Activated CD4-positive, CD25-positive, alpha-beta regulatory T cell (primary cell): ENCODE measurements at regions not wholly inside any gene's neighbourhood (a gene's known extent, or its start where the extent isn't known, plus 50 kb on each side); places are given as distances from the start of the nearest gene placed in this dataset.
"Not testable (repeated sequence)": the region's sequence is repeated elsewhere in the genome, so short reads cannot be mapped to it uniquely, and the experiment has no call there.

Source experiments
- DNase-seq, 4 experiments: peaks; one replicate each; lab custom pipeline; 2025; lab: John Stamatoyannopoulos, UW

DNA sequence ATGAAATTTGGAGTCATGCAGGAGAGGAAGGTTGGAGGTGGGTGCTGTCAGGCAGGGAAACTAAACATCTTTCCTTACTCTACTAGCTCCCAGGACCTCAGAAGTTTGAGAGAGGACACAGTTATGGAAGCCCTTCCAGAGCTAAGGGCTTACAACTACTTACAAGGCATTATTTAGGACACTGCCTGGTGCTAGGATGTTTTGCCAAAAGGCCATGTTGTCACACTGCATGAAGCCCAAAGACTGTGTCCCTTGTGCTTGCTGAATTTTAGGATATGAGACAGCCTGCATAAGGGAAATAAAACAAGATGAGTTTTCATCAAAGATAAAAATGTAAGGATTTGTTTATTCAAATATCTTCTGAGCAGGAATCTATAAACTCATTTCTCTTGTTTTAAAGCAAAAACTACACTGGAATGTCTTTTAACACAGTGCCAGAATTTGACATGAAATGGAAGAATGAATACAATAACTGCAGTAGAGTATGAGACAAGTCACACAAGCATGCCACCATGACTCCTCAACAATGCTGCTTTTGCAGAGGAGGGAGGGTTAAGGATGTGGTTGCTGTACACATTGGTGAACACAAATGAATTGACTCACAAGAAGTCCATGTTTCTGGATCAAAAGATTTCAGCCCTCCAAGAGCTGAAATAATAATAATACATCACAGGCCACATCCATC, 258.4 kb downstream of the SPRY2 start:
- no peak for DNase-seq

DNA sequence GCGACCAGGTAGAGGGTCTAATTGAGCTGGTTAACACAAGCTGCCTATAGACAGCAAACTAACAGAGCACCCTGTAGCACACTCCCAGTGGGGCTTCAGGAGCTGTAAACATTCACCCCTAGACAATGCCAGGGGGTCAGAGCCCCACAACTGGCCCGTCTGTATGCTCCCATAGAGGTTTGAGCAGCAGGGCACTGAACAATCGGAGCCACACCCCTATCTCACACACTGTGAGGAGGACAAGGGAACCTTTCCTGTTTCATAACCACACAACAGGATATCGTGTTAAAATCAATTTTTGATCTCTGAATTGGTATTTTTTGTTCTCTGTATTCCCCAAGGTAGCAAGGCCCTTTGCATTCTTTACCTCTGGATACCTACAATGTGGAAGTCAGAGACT, 266.1 kb downstream of the SPRY2 start:
- no peak for DNase-seq

DNA sequence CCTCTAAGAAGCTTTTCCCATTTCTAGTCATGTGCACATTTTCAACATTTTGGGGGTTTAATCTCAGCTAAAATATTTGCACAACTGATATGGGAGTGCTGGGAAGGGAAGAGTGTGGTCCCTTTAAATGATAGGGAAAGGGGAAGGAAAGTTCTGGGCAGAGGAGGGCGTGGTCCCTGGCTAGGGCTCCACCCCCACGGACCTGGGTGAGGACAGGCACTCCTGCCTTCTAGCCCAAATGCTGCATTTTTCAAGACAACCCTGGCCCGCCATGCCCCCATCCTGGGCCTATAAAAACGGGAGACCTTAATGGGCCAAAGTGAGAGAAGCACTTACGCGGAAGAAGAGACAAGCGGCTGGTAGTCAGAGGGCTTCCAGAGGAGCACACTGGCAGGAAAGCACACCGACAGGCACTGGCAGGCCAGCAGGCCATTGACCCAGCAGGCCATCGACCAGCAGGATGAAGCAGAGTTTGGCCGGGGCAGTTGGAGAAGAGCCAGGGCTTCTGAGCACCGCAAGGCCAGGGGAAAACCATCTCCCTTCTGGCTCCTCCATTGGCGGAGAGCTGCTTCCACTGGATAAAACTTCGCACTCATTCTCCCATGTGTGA, 266.7 kb downstream of the SPRY2 start:
- DNase-seq: no peak

DNA sequence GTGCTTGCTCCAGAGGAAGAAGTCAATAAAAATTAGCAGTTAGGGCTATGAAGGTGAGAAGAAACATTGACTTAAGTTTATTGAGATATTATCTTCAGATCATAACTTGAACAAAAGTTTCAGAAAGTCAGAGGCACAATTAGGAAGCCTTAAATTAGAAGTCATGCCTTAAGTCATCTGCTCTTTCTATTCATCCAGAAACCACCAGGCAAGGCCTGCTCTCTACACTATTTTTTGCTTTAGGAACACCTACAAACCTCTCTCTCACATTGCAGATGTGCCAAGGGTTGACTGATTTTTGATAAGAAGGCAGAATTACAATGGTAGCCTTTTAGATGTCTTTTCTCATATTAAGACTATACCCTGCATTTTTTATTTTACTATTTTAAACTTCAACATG, 268.7 kb downstream of the SPRY2 start:
- no peak for DNase-seq

DNA sequence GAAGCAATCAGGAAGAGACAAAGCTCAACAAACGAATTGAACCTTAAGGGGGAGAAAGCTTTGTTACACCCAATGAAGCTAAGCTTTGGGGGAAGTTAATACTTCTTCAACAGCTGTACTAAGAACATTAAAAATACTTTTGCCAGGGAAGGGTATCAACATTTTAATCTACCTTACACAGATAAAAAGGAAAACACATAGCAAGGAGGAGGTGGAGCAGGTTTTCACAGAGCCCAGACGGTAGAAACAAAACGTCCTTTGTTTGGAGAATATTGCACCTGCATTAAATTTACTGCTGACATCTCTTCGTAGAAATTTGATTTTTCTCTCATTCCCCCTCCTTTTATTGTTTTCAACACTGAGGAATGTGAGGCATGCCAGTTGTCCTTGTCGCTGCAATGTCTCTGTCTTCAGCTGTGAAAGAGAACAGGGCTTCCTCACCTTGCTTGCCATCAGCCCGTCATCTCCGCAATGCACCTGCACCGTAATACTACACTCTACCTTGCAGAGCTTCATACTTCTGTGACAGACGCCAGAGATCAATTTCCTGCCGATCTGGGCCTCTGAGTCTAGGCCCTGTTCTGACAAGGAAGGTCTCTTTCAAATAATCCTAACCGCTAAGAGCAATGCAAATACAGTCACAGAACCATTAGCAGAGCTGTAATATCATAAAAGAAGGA, 270.8 kb downstream of the SPRY2 start:
- DNase-seq: no peak

DNA sequence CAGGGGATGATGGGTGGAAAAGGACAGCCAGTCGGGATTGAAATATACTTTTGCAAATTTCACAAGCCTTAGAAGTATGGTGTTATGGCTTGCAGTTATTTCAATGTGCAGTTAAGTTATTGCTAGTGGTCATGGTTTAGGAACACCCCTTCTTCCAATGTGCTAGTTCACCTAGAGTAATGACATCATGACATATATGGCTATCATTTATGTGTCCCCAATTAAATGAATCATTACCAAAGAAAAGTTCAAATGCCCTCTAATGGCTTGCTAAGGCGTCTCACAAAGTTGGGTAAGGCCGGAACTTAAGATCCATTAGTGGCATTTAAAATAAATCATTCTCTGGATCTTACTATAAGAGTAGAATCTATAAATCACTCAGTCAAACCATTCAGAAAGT, 271.6 kb downstream of the SPRY2 start:
- DNase-seq: no peak

DNA sequence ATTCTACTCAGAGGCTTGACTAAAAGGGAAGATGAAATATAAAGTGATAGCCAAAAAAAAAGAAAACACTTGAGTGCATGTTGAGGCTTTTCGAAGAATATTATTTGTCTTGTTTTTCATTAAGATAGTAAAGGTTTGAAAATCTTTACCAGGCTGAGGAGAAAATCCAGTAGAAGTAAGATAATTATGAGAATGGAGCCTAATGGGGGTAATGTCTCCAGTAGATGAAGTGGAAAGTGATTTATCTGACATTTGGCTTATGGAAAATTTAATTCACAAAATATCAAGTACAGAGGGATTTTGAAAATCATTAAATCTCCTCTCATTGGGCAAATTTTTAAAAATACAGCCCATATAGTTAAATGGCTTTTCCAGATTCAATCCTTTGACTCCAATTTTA, 274.9 kb downstream of the SPRY2 start:
- no peak for DNase-seq

DNA sequence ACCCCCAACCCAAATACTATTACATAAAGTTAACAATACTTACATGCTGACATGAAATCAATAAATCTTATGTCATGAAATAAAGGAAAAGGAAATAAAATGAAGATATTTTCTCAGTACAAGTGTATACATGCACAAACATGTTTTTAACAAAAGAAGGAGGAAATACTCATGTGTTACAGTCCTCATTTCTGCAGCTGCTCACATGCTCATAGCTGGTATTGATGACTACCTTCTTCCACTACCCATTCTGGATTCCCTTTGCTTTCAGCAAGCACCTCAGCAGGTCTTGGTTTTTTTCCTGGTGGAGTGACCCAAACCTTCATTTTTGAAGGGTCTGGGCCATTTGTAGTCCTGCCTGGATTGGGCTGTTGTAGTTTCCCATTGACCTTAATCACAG, 278.5 kb downstream of the SPRY2 start:
- not testable (repeated sequence) for DNase-seq

DNA sequence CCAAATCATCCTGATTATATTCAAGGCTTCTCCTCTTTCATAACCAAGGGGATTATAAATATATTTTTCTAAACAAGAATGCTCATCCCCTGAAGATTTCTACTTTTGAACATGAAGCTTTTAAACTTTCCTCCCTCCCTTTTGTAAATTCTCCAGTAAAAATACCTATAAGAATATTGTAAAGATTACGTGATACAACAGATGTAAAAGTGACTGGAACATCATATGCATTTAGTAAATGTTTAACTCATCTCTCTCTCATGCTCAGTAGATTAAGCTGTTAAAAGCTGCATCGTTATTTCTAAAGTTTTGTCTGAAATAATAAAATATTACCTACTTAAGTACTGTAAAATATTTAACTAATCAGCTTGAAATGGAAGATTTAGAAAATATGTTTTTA, 281.1 kb downstream of the SPRY2 start:
- no peak for DNase-seq

DNA sequence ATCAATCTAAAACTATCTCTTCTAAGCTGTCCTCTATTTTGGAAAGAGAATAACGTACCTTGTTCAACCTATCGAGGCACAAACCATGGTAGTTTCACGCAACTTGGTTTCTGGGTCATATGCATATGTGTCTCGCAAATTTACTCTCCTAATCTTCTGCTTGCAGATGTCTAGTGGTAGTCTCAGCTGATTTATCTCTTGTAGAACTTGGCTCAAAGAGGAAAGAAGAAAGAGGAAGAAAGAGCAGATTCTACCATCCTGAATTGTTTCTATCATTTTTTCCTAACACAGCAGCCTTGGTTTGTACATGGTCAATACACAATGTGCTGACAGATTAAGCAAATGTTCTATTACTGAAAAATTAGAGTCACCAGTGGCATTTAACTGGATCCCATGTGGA, 282.3 kb downstream of the SPRY2 start:
- no peak for DNase-seq

DNA sequence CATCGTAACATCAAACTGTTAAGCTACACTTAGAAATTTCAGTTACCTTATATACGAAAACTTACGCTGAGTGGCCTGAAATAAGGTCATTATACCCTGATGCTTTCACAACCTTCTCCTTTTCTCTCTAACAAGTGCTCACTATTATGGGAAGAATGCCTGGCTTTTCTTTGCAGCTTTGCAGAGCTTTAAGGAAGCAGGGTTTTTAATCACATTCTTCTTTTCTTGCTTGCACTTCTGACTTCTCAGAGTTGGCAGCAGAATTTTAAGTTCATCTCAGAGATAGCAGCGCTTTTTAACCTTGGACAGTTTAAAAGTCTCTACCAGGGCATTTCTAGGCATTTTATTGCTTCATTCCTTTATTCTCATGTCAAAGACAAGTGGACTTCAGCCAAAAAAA, 285.1 kb downstream of the SPRY2 start:
- DNase-seq: no peak

DNA sequence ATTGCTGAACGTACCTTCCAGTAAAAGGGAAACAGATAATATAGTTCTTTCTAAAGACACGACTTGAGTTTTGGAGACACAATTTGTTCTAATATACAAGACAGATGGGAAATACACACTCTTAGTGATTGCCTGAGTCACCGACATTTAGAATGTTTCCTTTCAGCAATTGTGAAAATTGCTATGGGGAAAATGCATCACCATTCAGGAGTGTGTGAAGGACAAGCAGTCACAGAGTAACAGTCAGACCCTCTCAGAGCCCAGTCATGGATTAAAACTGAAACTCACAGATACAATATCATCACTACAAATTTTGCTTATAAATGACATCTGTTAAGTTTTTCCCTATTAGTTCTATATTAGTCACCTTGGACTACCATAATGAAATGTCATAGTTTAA, 286.1 kb downstream of the SPRY2 start:
- DNase-seq: no peak

DNA sequence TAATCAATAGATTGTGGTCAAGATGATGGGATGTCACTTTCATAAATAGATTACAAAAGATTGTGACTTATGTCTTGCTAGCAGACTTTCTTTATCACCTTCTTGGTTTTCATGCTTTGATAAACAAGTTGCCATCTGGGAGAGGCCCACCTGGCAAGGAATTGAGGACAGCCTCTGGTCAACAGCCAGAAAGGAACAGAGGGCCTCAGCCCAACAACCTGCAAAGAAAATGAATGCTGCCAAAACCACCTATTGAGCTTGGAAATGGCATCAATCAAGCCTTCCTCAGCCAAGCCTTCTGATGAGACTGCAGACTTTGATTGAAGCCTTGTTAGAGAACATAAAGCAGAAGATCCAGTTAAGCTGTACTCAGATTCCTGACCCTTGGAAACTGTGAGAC, 288.6 kb downstream of the SPRY2 start:
- no peak for DNase-seq

DNA sequence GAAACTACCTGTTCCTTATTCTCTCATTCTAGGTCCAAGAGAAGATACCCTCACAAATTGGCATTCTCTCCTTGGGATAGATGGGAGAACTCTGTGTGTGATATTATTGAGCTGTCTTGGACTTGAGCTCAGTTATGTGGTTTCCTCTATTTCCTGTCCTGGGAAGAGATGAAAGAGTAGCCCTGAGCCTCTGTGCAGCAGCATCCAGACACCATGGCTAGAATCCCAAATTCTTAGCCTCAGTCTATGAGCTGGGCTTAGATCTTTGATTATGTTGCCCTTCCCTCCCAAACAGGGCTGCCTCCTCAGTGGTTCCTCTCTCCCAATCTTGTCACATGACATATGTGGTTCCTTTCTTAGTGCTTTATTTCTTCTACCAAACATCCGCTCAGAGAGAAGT, 290.7 kb downstream of the SPRY2 start:
- DNase-seq: no peak

DNA sequence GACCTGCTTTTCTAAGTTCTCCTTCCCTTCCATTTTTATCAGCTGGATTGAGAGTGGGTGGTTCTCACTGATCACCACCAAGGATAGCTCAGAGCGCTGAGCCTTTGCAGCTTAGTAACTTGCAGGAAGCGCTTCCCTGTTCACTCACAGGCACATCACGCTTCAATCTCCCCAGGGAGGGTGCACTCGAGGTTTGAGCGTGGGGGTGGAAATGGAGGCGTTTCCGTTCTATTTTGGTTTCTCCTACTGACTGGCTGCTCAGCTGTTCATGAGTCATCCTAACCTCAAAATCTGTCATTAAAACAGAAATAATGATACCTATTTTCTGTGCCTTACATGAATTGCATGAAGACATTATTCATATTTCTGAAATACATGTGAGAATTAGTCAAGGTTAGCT, 292.1 kb downstream of the SPRY2 start:
- peak in 1 of 4 experiments; percentile 7 for DNase-seq

DNA sequence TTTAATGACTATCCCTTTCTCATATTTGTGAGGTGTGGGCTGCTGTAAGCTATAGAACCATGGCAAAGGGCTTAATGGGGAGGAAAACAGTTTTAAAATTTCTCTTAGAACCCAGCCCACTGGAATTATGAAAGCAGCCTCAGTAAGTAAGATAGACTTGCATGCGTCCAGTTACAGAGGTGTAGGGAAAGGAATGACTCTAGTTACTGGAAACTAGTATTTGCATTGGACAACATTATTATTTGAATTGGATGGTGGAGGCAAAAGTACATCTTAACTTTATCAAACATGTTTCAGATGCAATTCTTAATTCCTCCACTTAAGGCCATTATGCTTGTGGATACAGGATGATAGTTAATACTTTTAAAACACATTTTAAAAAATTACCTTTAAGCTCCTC, 292.9 kb downstream of the SPRY2 start:
- DNase-seq: no peak

DNA sequence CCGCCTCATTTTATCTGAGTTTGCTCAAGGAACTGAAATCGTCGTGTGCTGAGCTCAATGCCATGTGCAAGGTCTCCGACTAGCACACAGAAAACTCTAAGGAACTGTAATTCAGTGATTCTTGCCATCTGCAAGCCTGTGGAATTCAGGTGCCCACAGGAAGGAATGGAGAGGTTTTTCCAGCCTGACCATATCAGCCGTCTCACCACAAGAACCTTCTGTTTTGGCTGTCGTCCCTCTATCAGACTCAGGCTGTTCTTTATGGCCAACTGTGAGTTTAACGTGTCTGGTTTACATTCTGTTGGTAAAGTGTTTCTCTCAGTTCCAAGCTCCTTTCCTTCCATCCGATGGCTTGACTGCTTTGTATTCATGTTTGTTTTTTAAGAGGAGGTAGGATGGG, 293.5 kb downstream of the SPRY2 start:
- no peak for DNase-seq

DNA sequence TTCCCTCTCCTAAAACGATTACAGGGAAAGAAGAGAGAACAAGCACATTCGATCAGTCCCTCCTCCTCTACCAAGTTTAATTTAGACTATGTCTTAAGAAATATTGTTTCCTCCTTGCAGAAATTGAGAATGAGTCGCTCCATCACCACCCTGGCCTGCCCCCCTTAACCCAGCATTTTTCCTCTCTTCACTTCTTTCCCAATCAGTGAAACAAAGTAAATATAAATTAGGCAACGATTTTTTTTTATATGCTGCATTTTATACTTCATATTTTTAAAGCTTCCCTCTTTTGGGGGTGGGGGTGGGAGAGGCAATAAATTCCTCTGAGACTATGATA, 300.0 kb downstream of the SPRY2 start:
- DNase-seq: no peak

DNA sequence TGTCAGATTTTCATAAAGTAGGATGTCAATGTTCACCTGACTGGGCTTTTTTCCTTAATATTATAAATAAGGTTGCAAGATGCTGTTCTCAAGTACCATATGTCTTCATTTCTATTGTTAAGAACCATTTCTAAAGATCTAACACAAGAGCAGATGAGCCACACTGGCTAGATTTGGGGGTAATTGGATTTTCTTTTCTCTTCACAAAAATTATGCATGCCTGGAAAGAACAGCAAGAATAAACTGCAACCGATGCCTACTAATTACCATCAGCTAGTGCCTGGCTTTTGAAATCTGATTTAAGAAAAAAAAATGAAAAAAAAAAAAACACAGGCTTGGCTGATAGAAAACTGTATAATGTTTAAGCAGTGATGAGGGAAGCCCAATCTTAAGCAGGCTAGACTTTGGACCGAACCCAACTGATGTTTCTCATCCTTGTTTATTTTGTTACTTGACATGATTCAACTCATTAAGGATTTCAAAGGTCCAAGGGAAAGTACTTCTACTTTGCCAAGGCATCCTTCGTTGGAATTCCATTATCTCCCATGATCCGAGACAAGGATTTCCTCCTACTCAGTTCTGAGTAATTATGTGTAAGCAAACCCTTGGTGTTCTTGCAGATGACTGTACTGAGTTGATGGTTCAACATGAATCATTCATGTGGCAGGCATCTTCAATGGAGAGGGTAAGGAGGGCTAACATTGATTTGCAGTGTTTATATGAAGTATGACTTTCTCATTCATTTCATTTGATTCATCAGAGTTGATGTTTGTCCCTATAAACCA, 300.5 kb downstream of the SPRY2 start:
- DNase-seq: no peak

DNA sequence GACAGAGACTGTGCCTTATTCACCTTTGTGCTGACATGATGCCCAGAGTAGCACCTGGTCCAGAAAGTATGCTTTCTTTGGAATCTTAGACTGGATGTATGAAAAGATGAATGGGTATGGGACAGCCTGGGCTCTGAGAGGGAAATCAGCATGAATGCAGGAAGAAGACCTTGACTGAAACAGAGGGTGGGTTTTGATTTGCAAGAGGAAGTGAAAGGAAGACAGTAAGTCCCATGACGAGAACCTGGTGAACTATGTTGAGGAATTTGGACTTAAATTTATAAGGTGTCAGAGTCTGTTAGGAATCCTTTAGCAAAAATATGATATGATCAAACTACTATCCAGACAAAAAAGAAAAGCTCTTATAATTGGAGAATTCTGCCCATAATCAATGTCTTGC, 301.9 kb downstream of the SPRY2 start:
- no peak for DNase-seq

DNA sequence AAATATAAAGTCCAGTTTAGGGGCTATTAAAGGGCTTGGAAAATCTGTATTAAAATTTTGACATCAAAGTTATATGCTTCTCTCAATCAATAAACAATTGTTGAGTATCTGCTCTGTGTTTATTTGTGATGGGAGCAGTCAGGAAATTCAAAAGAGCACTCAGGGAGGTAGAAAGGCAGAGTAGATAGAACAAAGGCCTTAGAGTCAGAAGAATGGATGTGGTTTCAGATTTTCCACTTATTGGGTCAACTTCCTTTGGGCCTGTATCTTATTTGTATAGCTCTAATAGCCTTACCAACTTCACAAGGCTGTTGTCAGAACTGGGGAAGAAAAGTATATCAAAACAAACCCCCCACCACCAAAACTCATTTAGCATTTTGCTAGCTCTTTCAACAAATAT, 302.6 kb downstream of the SPRY2 start:
- DNase-seq: no peak

DNA sequence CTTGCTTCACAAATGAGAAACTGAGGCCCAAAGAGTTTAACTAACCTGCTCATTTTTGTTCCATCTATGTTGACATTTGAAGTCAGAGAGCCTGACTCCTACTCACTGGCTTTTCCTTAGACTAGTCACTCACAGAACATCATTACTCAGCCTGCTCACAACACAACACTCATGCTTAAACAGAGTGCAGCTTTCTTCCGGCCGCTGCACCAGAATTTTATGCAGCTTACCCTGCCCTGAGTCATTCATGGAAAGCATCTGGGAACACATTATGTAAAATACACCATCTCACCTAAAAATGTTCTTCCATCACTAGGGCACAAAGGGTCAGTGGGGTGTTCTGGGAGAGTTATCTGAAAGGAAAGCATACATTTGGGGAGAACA, 303.4 kb downstream of the SPRY2 start:
- DNase-seq: no peak
